Ishikawa (cell line): ENCODE measurements at regions not wholly inside any gene's neighbourhood (a gene's known extent, or its start where the extent isn't known, plus 50 kb on each side); places are given as distances from the start of the nearest gene placed in this dataset.

Experiments used
- CEBPB ChIP-seq: IDR thresholded peaks from 2 replicates; pipeline ENCODE4 v1.6.1; 2012
- CREB1 ChIP-seq: IDR thresholded peaks from 2 replicates; pipeline ENCODE4 v1.6.1; 2012; ENCODE audit warnings: low read depth
- EGR1 ChIP-seq: IDR thresholded peaks from 2 replicates; pipeline ENCODE4 v1.6.1; 2012
- EP300 ChIP-seq: IDR thresholded peaks from 2 replicates; pipeline ENCODE4 v1.6.1; 2012; ENCODE audit warnings: borderline replicate concordance
- FOXM1 ChIP-seq: IDR thresholded peaks from 2 replicates; pipeline ENCODE4 v1.6.1; 2012; ENCODE audit warnings: low read depth, borderline replicate concordance
- MAX ChIP-seq: IDR thresholded peaks from 2 replicates; pipeline ENCODE4 v1.6.1; 2012
- NFIC ChIP-seq: IDR thresholded peaks from 2 replicates; pipeline ENCODE4 v1.6.1; 2012
- RAD21 ChIP-seq: IDR thresholded peaks from 2 replicates; pipeline ENCODE4 v1.6.1; 2012; ENCODE audit warnings: low read depth
- REST ChIP-seq: IDR thresholded peaks from 2 replicates; pipeline ENCODE4 v1.6.1; 2012; ENCODE audit warnings: low read depth, mild to moderate bottlenecking
- TAF1 ChIP-seq: IDR thresholded peaks from 2 replicates; pipeline ENCODE4 v1.6.1; 2012; ENCODE audit warnings: low read depth, mild to moderate bottlenecking
- TCF12 ChIP-seq: IDR thresholded peaks from 2 replicates; pipeline ENCODE4 v1.6.1; 2012; ENCODE audit warnings: low read depth
- TEAD4 ChIP-seq: IDR thresholded peaks from 2 replicates; pipeline ENCODE4 v1.6.1; 2012
- USF1 ChIP-seq: IDR thresholded peaks from 2 replicates; pipeline ENCODE4 v1.6.1; 2012
- YY1 ChIP-seq: IDR thresholded peaks from 2 replicates; pipeline ENCODE4 v1.6.1; 2012; ENCODE audit warnings: low read depth
- ZBTB7A ChIP-seq: IDR thresholded peaks from 2 replicates; pipeline ENCODE4 v1.6.1; 2012; ENCODE audit warnings: low read depth

GRCh38 chr10:131730771-131731497 lies 169.9 kb upstream of the PPP2R2D start:
- TF ChIP-seq USF1, result no peak
- TF ChIP-seq MAX, result no peak
- TF ChIP-seq TAF1, result no peak
- no peak for TF ChIP-seq FOXM1
- TF ChIP-seq TEAD4, result no peak

GRCh38 chr10:131731780-131732630 lies 168.8 kb upstream of the PPP2R2D start:
- TF ChIP-seq USF1 (no peak), YY1 (no peak), CEBPB (no peak), EGR1 (no peak), CREB1 (no peak), NFIC (no peak), REST (no peak), TEAD4 (no peak), TCF12 (no peak), EP300 (no peak), TAF1 (no peak), RAD21 (no peak), ZBTB7A (no peak), MAX (no peak), FOXM1 (no peak)

GRCh38 chr10:131732631-131733127 lies 168.1 kb upstream of the PPP2R2D start:
- TF ChIP-seq NFIC (no peak), USF1 (no peak), ZBTB7A (no peak), TCF12 (no peak), EGR1 (no peak), TEAD4 (no peak), REST (no peak)

- TF ChIP-seq EGR1 (no peak), EP300 (no peak), CREB1 (no peak), CEBPB (no peak), NFIC (no peak), RAD21 (no peak), USF1 (no peak), TCF12 (no peak), FOXM1 (no peak), YY1 (no peak), MAX (no peak), ZBTB7A (no peak), TEAD4 (no peak), REST (no peak), TAF1 (no peak)
Measured at GRCh38 chr10:131733596-131733995, 167.2 kb upstream of the PPP2R2D start.
